HG03432 (cell line): ENCODE measurements at regions not wholly inside any gene's neighbourhood (a gene's known extent, or its start where the extent isn't known, plus 50 kb on each side); places are given as distances from the start of the nearest gene placed in this dataset.
"Not testable (repeated sequence)": the region's sequence is repeated elsewhere in the genome, so short reads cannot be mapped to it uniquely, and the experiment has no call there.

Experiments used
- ATAC-seq: cut with Tn5 transposase; IDR thresholded peaks from one replicate; pipeline ENCODE4 v1.9.1; 2021; ENCODE audit warnings: mild to moderate bottlenecking, moderate library complexity; ENCODE audit not compliant: unreplicated experiment

GRCh38 chr4:104330125-104330905 is 164.4 kb downstream of the CXXC4 start:
- ATAC-seq = peak; percentile 76

GRCh38 chr4:104326991-104327694 is 167.6 kb downstream of the CXXC4 start:
- not testable (repeated sequence) for ATAC-seq

GRCh38 chr4:104302731-104303130 is 192.0 kb downstream of the CXXC4 start:
- ATAC-seq = no peak

GRCh38 chr4:104294811-104295210 is 199.9 kb downstream of the CXXC4 start:
- ATAC-seq = no peak

- ATAC-seq = no peak
Measured at GRCh38 chr4:104286867-104287266, 207.8 kb downstream of the CXXC4 start.

GRCh38 chr4:104283303-104283702 is 211.4 kb downstream of the CXXC4 start:
- no peak for ATAC-seq

- ATAC-seq = no peak
Measured at GRCh38 chr4:104279744-104280143, 214.9 kb downstream of the CXXC4 start.

- no peak for ATAC-seq
Measured at GRCh38 chr4:104272966-104273365, 221.7 kb downstream of the CXXC4 start.

- not testable (repeated sequence) for ATAC-seq
Measured at GRCh38 chr4:104269603-104270002, 225.1 kb downstream of the CXXC4 start.

- ATAC-seq = no peak
Measured at GRCh38 chr4:104263100-104263499, 231.6 kb downstream of the CXXC4 start.

- no peak for ATAC-seq
Measured at GRCh38 chr4:104262678-104263077, 232.0 kb downstream of the CXXC4 start.

GRCh38 chr4:104248726-104249125 is 246.0 kb downstream of the CXXC4 start:
- ATAC-seq = no peak

- no peak for ATAC-seq
Measured at GRCh38 chr4:104235967-104236366, 258.7 kb downstream of the CXXC4 start.

- ATAC-seq = no peak
Measured at GRCh38 chr4:104217526-104217925, 277.2 kb downstream of the CXXC4 start.

GRCh38 chr4:104211657-104212056 is 283.0 kb downstream of the CXXC4 start:
- no peak for ATAC-seq

GRCh38 chr4:104210420-104210819 is 284.3 kb downstream of the CXXC4 start:
- ATAC-seq = no peak

GRCh38 chr4:104206784-104207183 is 287.9 kb downstream of the CXXC4 start:
- no peak for ATAC-seq

GRCh38 chr4:104205116-104205515 is 289.6 kb downstream of the CXXC4 start:
- ATAC-seq = no peak

GRCh38 chr4:104188301-104188700 is 306.4 kb downstream of the CXXC4 start:
- no peak for ATAC-seq

GRCh38 chr4:104169437-104169836 is 325.3 kb downstream of the CXXC4 start:
- no peak for ATAC-seq

GRCh38 chr4:104166749-104167148 is 327.9 kb downstream of the CXXC4 start:
- ATAC-seq = no peak

- no peak for ATAC-seq
Measured at GRCh38 chr4:104163820-104164219, 330.9 kb downstream of the CXXC4 start.
